ENCODE measurements at regions not wholly inside any gene's neighbourhood (a gene's known extent, or its start where the extent isn't known, plus 50 kb on each side); places are given as distances from the start of the nearest gene placed in this dataset.
A peak's percentile ranks its signal among the peaks of the same experiment; 100 is the strongest.

GRCh38 chr4:136307765-136308164, 1224.5 kb downstream of the PCDH18 start:
- DNase-seq (ENCODE audit: low read depth), result no peak

- no peak for DNase-seq (ENCODE audit: low read depth)
Measured at GRCh38 chr4:136306361-136306760, 1225.9 kb downstream of the PCDH18 start.

- DNase-seq (ENCODE audit: low read depth), result no peak
Measured at GRCh38 chr4:136302566-136302965, 1229.7 kb downstream of the PCDH18 start.

GRCh38 chr4:136301749-136302495, 1230.4 kb downstream of the PCDH18 start:
- no peak for DNase-seq (ENCODE audit: low read depth)

- DNase-seq (ENCODE audit: low read depth), result no peak
Measured at GRCh38 chr4:136283977-136284376, 1248.3 kb downstream of the PCDH18 start.

- DNase-seq (ENCODE audit: low read depth), result no peak
Measured at GRCh38 chr4:136281889-136282288, 1250.4 kb downstream of the PCDH18 start.

- DNase-seq (ENCODE audit: low read depth), result no peak
Measured at GRCh38 chr4:136281307-136281706, 1251.0 kb downstream of the PCDH18 start.

GRCh38 chr4:136277741-136278140, 1254.6 kb downstream of the PCDH18 start:
- DNase-seq (ENCODE audit: low read depth), result no peak

- no peak for DNase-seq (ENCODE audit: low read depth)
Measured at GRCh38 chr4:136246876-136247275, 1285.4 kb downstream of the PCDH18 start.

- peak; percentile 13 for DNase-seq (ENCODE audit: low read depth)
Measured at GRCh38 chr4:136241221-136241986, 1290.9 kb downstream of the PCDH18 start.

- no peak for DNase-seq (ENCODE audit: low read depth)
Measured at GRCh38 chr4:136227315-136227714, 1305.0 kb downstream of the PCDH18 start.

- peak; percentile 0 for DNase-seq (ENCODE audit: low read depth)
Measured at GRCh38 chr4:136219592-136220125, 1312.6 kb downstream of the PCDH18 start.

- no peak for DNase-seq (ENCODE audit: low read depth)
Measured at GRCh38 chr4:136203199-136203598, 1329.1 kb downstream of the PCDH18 start.

- DNase-seq (ENCODE audit: low read depth), result no peak
Measured at GRCh38 chr4:136198358-136198757, 1333.9 kb downstream of the PCDH18 start.

- no peak for DNase-seq (ENCODE audit: low read depth)
Measured at GRCh38 chr4:136194962-136195361, 1337.3 kb downstream of the PCDH18 start.

GRCh38 chr4:136186650-136187049, 1345.6 kb downstream of the PCDH18 start:
- DNase-seq (ENCODE audit: low read depth), result no peak

GRCh38 chr4:136183513-136183912, 1348.8 kb downstream of the PCDH18 start:
- DNase-seq (ENCODE audit: low read depth), result no peak

GRCh38 chr4:136156947-136157346, 1375.3 kb downstream of the PCDH18 start:
- DNase-seq (ENCODE audit: low read depth), result no peak

GRCh38 chr4:136150046-136150445, 1382.2 kb downstream of the PCDH18 start:
- DNase-seq (ENCODE audit: low read depth), result no peak

- no peak for DNase-seq (ENCODE audit: low read depth)
Measured at GRCh38 chr4:136136601-136137000, 1395.7 kb downstream of the PCDH18 start.

GRCh38 chr4:136124251-136124745, 1408.0 kb downstream of the PCDH18 start:
- no peak for DNase-seq (ENCODE audit: low read depth)

- DNase-seq (ENCODE audit: low read depth), result no peak
Measured at GRCh38 chr4:136121426-136121825, 1410.9 kb downstream of the PCDH18 start.

- DNase-seq (ENCODE audit: low read depth), result no peak
Measured at GRCh38 chr4:136113921-136114320, 1418.4 kb downstream of the PCDH18 start.
